Small intestine (tissue), 7 donors: ENCODE measurements at regions not wholly inside any gene's neighbourhood (a gene's known extent, or its start where the extent isn't known, plus 50 kb on each side); places are given as distances from the start of the nearest gene placed in this dataset.

Experiments used
- DNase-seq, 2 donors: peaks; one replicate each; pipeline versions ENCODE4 v3.0.0 to v3.0.0-alpha.2; 2013
- FAIRE-seq: peaks from 2 replicates; lab custom pipeline; 2012; peaks lifted over from hg19 to GRCh38; lab: Jason Lieb, UNC
- H3K27ac ChIP-seq, 3 donors: one replicate each; pipeline ENCODE4 v1.5.1; 2013; ENCODE audit warnings: low read length in 2 of 3, mild to moderate bottlenecking in 2 of 3, control low read depth in 1 of 3, inconsistent platforms in 1 of 3, low read depth in 1 of 3, moderate library complexity in 1 of 3
- H3K27me3 ChIP-seq, 3 donors: one replicate each; pipeline ENCODE4 v1.6.1; 2013; ENCODE audit warnings: low read length in 3 of 3, inconsistent platforms in 1 of 3; ENCODE audit not compliant: control insufficient read depth in 3 of 3, insufficient read depth in 3 of 3
- H3K36me3 ChIP-seq, 3 donors: one replicate each; pipeline ENCODE4 v1.6.1; 2013; ENCODE audit warnings: low read length in 3 of 3, inconsistent platforms in 1 of 3, low read depth in 1 of 3, mild to moderate bottlenecking in 1 of 3, moderate library complexity in 1 of 3; ENCODE audit not compliant: control insufficient read depth in 3 of 3, insufficient read depth in 2 of 3
- H3K4me1 ChIP-seq, 3 donors: one replicate each; pipeline ENCODE4 v1.6.1; 2013; ENCODE audit warnings: low read length in 2 of 3, inconsistent platforms in 1 of 3, low read depth in 1 of 3, mild to moderate bottlenecking in 1 of 3, moderate library complexity in 1 of 3; ENCODE audit not compliant: control insufficient read depth in 3 of 3, insufficient read depth in 2 of 3
- H3K4me3 ChIP-seq, 3 donors: one replicate each; pipeline ENCODE4 v1.5.1; 2013; ENCODE audit warnings: low read length in 3 of 3, control low read depth in 1 of 3, inconsistent platforms in 1 of 3, low read depth in 1 of 3, mild to moderate bottlenecking in 1 of 3, moderate library complexity in 1 of 3
- H3K9me3 ChIP-seq, 2 donors: one replicate each; pipeline ENCODE4 v1.6.1; 2013; ENCODE audit warnings: low read depth in 1 of 2, low read length in 1 of 2; ENCODE audit not compliant: control insufficient read depth in 2 of 2, insufficient read depth in 1 of 2
- WGBS, 3 donors: extraction: QIAGEN DNeasy Blood & Tissue Kit; methylation state at CpG; one replicate each; pipeline ENCODE4 v1.1.7; 2013; 5-methylcytosine and 5-hydroxymethylcytosine counted together
- donor health status: healthy with polysubstance abuse.
- donor health status: control.
- donor health status: control.
- donor health status: Bipolar disorder and iron deficiency.
- donor health status: healthy.

GRCh38 chr5:162512935-162513565 lies 445.5 kb downstream of the GABRG2 start:
- no peak overlapping the region for H3K4me3 ChIP-seq
- WGBS, 3 donors: 75 to 76% (median 75%) methylated on average over 3 of the region's 3 CpGs
- no peaks in the 10 kb centered on the region for H3K36me3 ChIP-seq
- no peaks in the 10 kb centered on the region for H3K4me1 ChIP-seq
- DNase-seq (no peak), FAIRE-seq (no peak)
- H3K27me3 ChIP-seq: no peaks in the 10 kb centered on the region
- no peaks in the 10 kb centered on the region for H3K9me3 ChIP-seq
- H3K27ac ChIP-seq: no peak overlapping the region

- H3K27ac ChIP-seq: no peak overlapping the region
- no peaks in the 10 kb centered on the region for H3K36me3 ChIP-seq
- no peak overlapping the region for H3K4me3 ChIP-seq
- 73 to 80% (median 75%) methylated on average over 2 of the region's 2 CpGs for WGBS, 3 donors
- no peaks in the 10 kb centered on the region for H3K27me3 ChIP-seq
- FAIRE-seq: no peak
- no peaks in the 10 kb centered on the region for H3K4me1 ChIP-seq
- no peaks in the 10 kb centered on the region for H3K9me3 ChIP-seq
- DNase-seq: no peak
These were observed 446.5 kb downstream of the GABRG2 start for GRCh38 chr5:162514116-162514515.

- 82 to 95% (median 90%) methylated on average over 1 of the region's 1 CpG for WGBS, 3 donors
- FAIRE-seq (no peak), DNase-seq (no peak)
- no peak overlapping the region for H3K4me3 ChIP-seq
- H3K9me3 ChIP-seq: peaks cover 0 to 17% of the 10 kb centered on the region in 2 donors
- no peaks in the 10 kb centered on the region for H3K4me1 ChIP-seq
- H3K27ac ChIP-seq: no peak overlapping the region
- H3K36me3 ChIP-seq: no peaks in the 10 kb centered on the region
- no peaks in the 10 kb centered on the region for H3K27me3 ChIP-seq
These were observed 453.3 kb downstream of the GABRG2 start for GRCh38 chr5:162520878-162521277.

GRCh38 chr5:162529209-162529608 lies 461.6 kb downstream of the GABRG2 start:
- H3K9me3 ChIP-seq: peaks cover 0 to 9% of the 10 kb centered on the region in 2 donors
- no peaks in the 10 kb centered on the region for H3K36me3 ChIP-seq
- no peaks in the 10 kb centered on the region for H3K27me3 ChIP-seq
- H3K4me3 ChIP-seq: no peak overlapping the region
- no peaks in the 10 kb centered on the region for H3K4me1 ChIP-seq
- FAIRE-seq (no peak), DNase-seq (no peak)
- H3K27ac ChIP-seq: no peak overlapping the region
- WGBS, 3 donors: 66 to 74% (median 68%) methylated on average over 1 of the region's 1 CpG

GRCh38 chr5:162529886-162530285 lies 462.3 kb downstream of the GABRG2 start:
- 95 to 100% (median 98%) methylated on average over 2 of the region's 2 CpGs for WGBS, 3 donors
- Histone ChIP-seq H3K27me3 (no peaks in the 10 kb centered on the region), H3K36me3 (no peaks in the 10 kb centered on the region), H3K9me3 (peaks cover 0 to 9% of the 10 kb centered on the region in 2 donors), H3K4me3 (no peak overlapping the region), H3K27ac (no peak overlapping the region), H3K4me1 (no peaks in the 10 kb centered on the region)
- FAIRE-seq: no peak
- no peak for DNase-seq

GRCh38 chr5:162543437-162543836 lies 475.9 kb downstream of the GABRG2 start:
- Histone ChIP-seq H3K27me3 (no peaks in the 10 kb centered on the region), H3K4me3 (no peak overlapping the region), H3K4me1 (no peaks in the 10 kb centered on the region), H3K27ac (no peak overlapping the region), H3K36me3 (no peaks in the 10 kb centered on the region), H3K9me3 (peaks cover 0 to 1% of the 10 kb centered on the region in 2 donors)
- DNase-seq: no peak
- FAIRE-seq: no peak
- WGBS, 3 donors: 81 to 92% (median 88%) methylated on average over 2 of the region's 2 CpGs

GRCh38 chr5:162544905-162545304 lies 477.3 kb downstream of the GABRG2 start:
- H3K27me3 ChIP-seq: no peaks in the 10 kb centered on the region
- H3K36me3 ChIP-seq: no peaks in the 10 kb centered on the region
- no peak overlapping the region for H3K27ac ChIP-seq
- H3K9me3 ChIP-seq: peaks cover 0 to 2% of the 10 kb centered on the region in 2 donors
- no peak for FAIRE-seq
- no peaks in the 10 kb centered on the region for H3K4me1 ChIP-seq
- 86 to 93% (median 90%) methylated on average over 2 of the region's 2 CpGs for WGBS, 3 donors
- no peak overlapping the region for H3K4me3 ChIP-seq
- no peak for DNase-seq

- FAIRE-seq (no peak), DNase-seq (no peak)
- Histone ChIP-seq H3K9me3 (peaks cover 0 to 2% of the 10 kb centered on the region in 2 donors), H3K27ac (no peak overlapping the region), H3K27me3 (no peaks in the 10 kb centered on the region), H3K4me1 (no peaks in the 10 kb centered on the region), H3K36me3 (no peaks in the 10 kb centered on the region), H3K4me3 (no peak overlapping the region)
- 86 to 89% (median 88%) methylated on average over 13 of the region's 13 CpGs for WGBS, 3 donors
These were observed 482.7 kb downstream of the GABRG2 start for GRCh38 chr5:162550236-162550635.

GRCh38 chr5:162558120-162558519 lies 490.5 kb downstream of the GABRG2 start:
- no peaks in the 10 kb centered on the region for H3K36me3 ChIP-seq
- WGBS, 3 donors: 85 to 91% (median 86%) methylated on average over 6 of the region's 6 CpGs
- FAIRE-seq: no peak
- H3K27me3 ChIP-seq: no peaks in the 10 kb centered on the region
- H3K9me3 ChIP-seq: no peaks in the 10 kb centered on the region
- no peak for DNase-seq
- no peaks in the 10 kb centered on the region for H3K4me1 ChIP-seq
- no peak overlapping the region for H3K4me3 ChIP-seq
- H3K27ac ChIP-seq: no peak overlapping the region
